H9 (cell line): ENCODE measurements at regions not wholly inside any gene's neighbourhood (a gene's known extent, or its start where the extent isn't known, plus 50 kb on each side); places are given as distances from the start of the nearest gene placed in this dataset.

ENCODE experiments used
- DNase-seq: peaks from one replicate; pipeline ENCODE4 v3.0.0-alpha.2; 2017
- H2AFZ ChIP-seq: one replicate; pipeline ENCODE4 v1.6.1; 2013; ENCODE audit warnings: mild to moderate bottlenecking, low read length, control low read depth, moderate library complexity
- H2AK5ac ChIP-seq: 2 replicates; pipeline ENCODE4 v1.6.1; 2013; ENCODE audit warnings: low read length, control low read depth, mixed read lengths; ENCODE audit not compliant: insufficient read length
- H2BK120ac ChIP-seq: one replicate; pipeline ENCODE4 v1.6.1; 2013; ENCODE audit warnings: low read depth, mild to moderate bottlenecking, low read length, control low read depth, inconsistent platforms; ENCODE audit not compliant: poor library complexity, severe bottlenecking
- H2BK12ac ChIP-seq: 2 replicates; pipeline ENCODE4 v1.6.1; 2013; ENCODE audit warnings: low read length, control low read depth, mixed read lengths, low read depth; ENCODE audit not compliant: insufficient read length
- H2BK15ac ChIP-seq: 2 replicates; pipeline ENCODE4 v1.6.1; 2013; ENCODE audit warnings: low read depth, low read length, control low read depth
- H2BK20ac ChIP-seq: one replicate; pipeline ENCODE4 v1.6.1; 2013; ENCODE audit warnings: low read depth, mild to moderate bottlenecking, low read length, control low read depth, inconsistent platforms; ENCODE audit not compliant: poor library complexity, severe bottlenecking
- H2BK5ac ChIP-seq: 2 replicates; pipeline ENCODE4 v1.6.1; 2013; ENCODE audit warnings: low read length, control low read depth, mixed read lengths; ENCODE audit not compliant: insufficient read length
- H3K14ac ChIP-seq: 2 replicates; pipeline ENCODE4 v1.6.1; 2013; ENCODE audit warnings: low read length, control low read depth; ENCODE audit not compliant: insufficient read depth
- H3K18ac ChIP-seq: 2 replicates; pipeline ENCODE4 v1.6.1; 2013; ENCODE audit warnings: low read depth, mild to moderate bottlenecking, mixed read lengths, low read length, control low read depth; ENCODE audit not compliant: insufficient read length
- H3K23ac ChIP-seq: 2 replicates; pipeline ENCODE4 v1.6.1; 2013; ENCODE audit warnings: low read length, control low read depth, mixed read lengths, low read depth; ENCODE audit not compliant: insufficient read length
- H3K23me2 ChIP-seq: 2 replicates; pipeline ENCODE4 v1.6.1; 2013; ENCODE audit warnings: low read depth, mild to moderate bottlenecking, mixed read lengths, low read length, control low read depth; ENCODE audit not compliant: insufficient read length, poor library complexity, severe bottlenecking
- H3K27ac ChIP-seq: 2 replicates; pipeline ENCODE4 v1.5.1; 2013; ENCODE audit warnings: low read length, control low read depth, mixed read lengths, low read depth; ENCODE audit not compliant: insufficient read length
- H3K27me3 ChIP-seq: 2 replicates; pipeline ENCODE4 v1.6.1; 2013; ENCODE audit warnings: low read length, control low read depth, inconsistent platforms; ENCODE audit not compliant: insufficient read depth
- H3K4ac ChIP-seq: 2 replicates; pipeline ENCODE4 v1.6.1; 2013; ENCODE audit warnings: low read depth, mild to moderate bottlenecking, control low read depth, inconsistent platforms, low read length, moderate library complexity
- H3K4me1 ChIP-seq: 2 replicates; pipeline ENCODE4 v1.6.1; 2013; ENCODE audit warnings: low read length, control low read depth, inconsistent platforms; ENCODE audit not compliant: insufficient read depth
- H3K4me2 ChIP-seq: 2 replicates; pipeline ENCODE4 v1.6.1; 2013; ENCODE audit warnings: low read length, control low read depth, mixed read lengths; ENCODE audit not compliant: insufficient read length, insufficient read depth
- H3K56ac ChIP-seq: 2 replicates; pipeline ENCODE4 v1.6.1; 2013; ENCODE audit warnings: low read depth, mild to moderate bottlenecking, mixed read lengths, low read length, control low read depth; ENCODE audit not compliant: insufficient read length
- H3K79me1 ChIP-seq: 2 replicates; pipeline ENCODE4 v1.6.1; 2013; ENCODE audit warnings: low read depth, mild to moderate bottlenecking, moderate library complexity, low read length, control low read depth, inconsistent platforms; ENCODE audit not compliant: insufficient read depth, poor library complexity, severe bottlenecking
- H3K79me2 ChIP-seq: 2 replicates; pipeline ENCODE4 v1.6.1; 2013; ENCODE audit warnings: low read length, control low read depth, inconsistent platforms; ENCODE audit not compliant: insufficient read depth
- H3K9ac ChIP-seq: 2 replicates; pipeline ENCODE4 v1.6.1; 2013; ENCODE audit warnings: low read length, control low read depth, mixed read lengths; ENCODE audit not compliant: insufficient read length; ENCODE audit errors: extremely low read depth
- H3K9me3 ChIP-seq: one replicate; pipeline ENCODE4 v1.6.1; 2013; ENCODE audit warnings: low read depth, low read length, inconsistent platforms; ENCODE audit not compliant: control insufficient read depth
- H3T11ph ChIP-seq: one replicate; pipeline ENCODE4 v1.6.1; 2013; ENCODE audit warnings: mild to moderate bottlenecking, low read length, control low read depth, inconsistent platforms
- H4K20me1 ChIP-seq: one replicate; pipeline ENCODE4 v1.6.1; 2013; ENCODE audit not compliant: control insufficient read depth, insufficient read length, insufficient read depth
- H4K5ac ChIP-seq: 2 replicates; pipeline ENCODE4 v1.6.1; 2013; ENCODE audit warnings: low read depth, mild to moderate bottlenecking, mixed read lengths, low read length, control low read depth; ENCODE audit not compliant: insufficient read length
- H4K8ac ChIP-seq: replicated peaks from 2 replicates; pipeline ENCODE4 v1.6.1; 2013; ENCODE audit warnings: low read length, control low read depth, mixed read lengths, low read depth; ENCODE audit not compliant: insufficient read length
- H4K91ac ChIP-seq: 2 replicates; pipeline ENCODE4 v1.6.1; 2013; ENCODE audit warnings: low read depth, mild to moderate bottlenecking, moderate library complexity, mixed read lengths, low read length, control low read depth; ENCODE audit not compliant: insufficient read length
- H3K27ac Mint-ChIP-seq, 3 experiments: 2 replicates in 2 of 3; 3 replicates in 1 of 3; pipeline ENCODE4 v1.8.0; 2020 to 2021; ENCODE audit warnings: mixed read lengths in 3 of 3, mild to moderate bottlenecking in 1 of 3, moderate library complexity in 1 of 3
- H3K27me3 Mint-ChIP-seq: 2 replicates; pipeline ENCODE4 v1.8.0; 2021; ENCODE audit warnings: low read depth, mild to moderate bottlenecking, moderate library complexity, mixed read lengths
- H3K36me3 Mint-ChIP-seq, 3 experiments: 2 replicates in 2 of 3; 3 replicates in 1 of 3; pipeline ENCODE4 v1.8.0; 2020 to 2021; ENCODE audit warnings: low read depth in 3 of 3, mixed read lengths in 3 of 3; ENCODE audit not compliant: insufficient read depth in 1 of 3
- H3K4me1 Mint-ChIP-seq, 2 experiments: 2 replicates each; pipeline ENCODE4 v1.8.0; 2020; ENCODE audit warnings: mixed read lengths in 2 of 2
- H3K4me3 Mint-ChIP-seq, 2 experiments: 2 replicates in 1 of 2; 3 replicates in 1 of 2; pipeline ENCODE4 v1.8.0; 2020 to 2021; ENCODE audit warnings: mild to moderate bottlenecking in 2 of 2, mixed read lengths in 2 of 2, moderate library complexity in 1 of 2
- H3K9me3 Mint-ChIP-seq, 2 experiments: 2 replicates in 1 of 2; 3 replicates in 1 of 2; pipeline ENCODE4 v1.8.0; 2020; ENCODE audit warnings: mild to moderate bottlenecking in 2 of 2, mixed read lengths in 2 of 2, moderate library complexity in 1 of 2
- WGBS: extraction: QIAGEN DNeasy Blood & Tissue Kit; methylation state at CpG from one replicate; pipeline ENCODE4 v1.1.7; 2013; ENCODE audit warnings: missing lambda C conversion rate, low lambda C conversion rate, mixed read lengths; ENCODE audit not compliant: insufficient read length; ENCODE audit errors: extremely low coverage; 5-methylcytosine and 5-hydroxymethylcytosine counted together
- TF ChIP-seq, protein P1 (sequence below): fragments of 200-600 bp; sonication (generic); conservative IDR thresholded peaks from 3 replicates; pipeline ENCODE4 v1.8.0; 2021; ENCODE audit warnings: antibody characterized with exemption, mild to moderate bottlenecking

DNA sequence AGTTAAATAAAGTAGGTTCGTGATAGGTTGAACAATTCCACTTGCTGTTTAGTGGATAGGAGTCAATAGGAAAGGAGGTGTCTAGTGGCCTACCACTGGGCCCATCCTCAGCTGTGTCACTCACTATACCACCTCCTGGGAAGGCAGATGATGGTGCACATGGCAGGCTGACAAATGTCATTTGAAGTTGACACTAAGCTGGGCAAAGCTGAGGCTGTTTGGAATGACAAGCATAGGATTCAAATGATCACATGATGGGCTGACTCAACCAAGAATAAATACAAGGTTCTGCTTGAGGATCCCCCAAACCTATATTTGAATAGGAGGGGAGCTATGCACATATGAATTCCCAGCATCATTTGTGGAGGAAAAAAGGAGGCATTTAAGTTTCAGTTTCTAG is 489.8 kb downstream of the RPS24 start:
- Histone ChIP-seq H3K23ac (no peak overlapping the region), H3K18ac (no peak overlapping the region), H2AFZ (no peak overlapping the region), H3K4me1 (no peaks in the 10 kb centered on the region), H2BK15ac (no peak overlapping the region), H3K27me3 (no peaks in the 10 kb centered on the region), H3T11ph (no peak overlapping the region), H4K91ac (no peak overlapping the region), H4K8ac (no peak overlapping the region), H3K9ac (no peak overlapping the region), H3K4me2 (no peak overlapping the region), H4K20me1 (no peaks in the 10 kb centered on the region), H3K9me3 (no peaks in the 10 kb centered on the region), H2BK12ac (no peak overlapping the region), H2BK5ac (no peak overlapping the region), H2AK5ac (no peak overlapping the region), H3K4ac (no peak overlapping the region), H3K79me1 (no peaks in the 10 kb centered on the region), H3K14ac (no peak overlapping the region), H3K79me2 (no peaks in the 10 kb centered on the region), H2BK120ac (no peak overlapping the region), H3K56ac (no peak overlapping the region), H2BK20ac (no peak overlapping the region), H3K27ac (no peak overlapping the region), H3K23me2 (no peaks in the 10 kb centered on the region), H4K5ac (no peak overlapping the region)
- Mint-ChIP-seq H3K27ac (no peak overlapping the region), H3K4me1 (peaks cover 7 to 14% of the 10 kb centered on the region in 2 experiments; a peak in 3 of 4 replicates), H3K27me3 (peaks cover 2% of the 10 kb centered on the region; the same call in 1 of the 2 replicates), H3K9me3 (peaks cover 0 to 3% of the 10 kb centered on the region in 2 experiments; a peak in 1 of 5 replicates), H3K36me3 (no peaks in the 10 kb centered on the region), H3K4me3 (no peak overlapping the region)
- WGBS = no CpG with 5 or more reads among the region's 1 CpG
- DNase-seq = no peak
- TF ChIP-seq, protein P1, sequence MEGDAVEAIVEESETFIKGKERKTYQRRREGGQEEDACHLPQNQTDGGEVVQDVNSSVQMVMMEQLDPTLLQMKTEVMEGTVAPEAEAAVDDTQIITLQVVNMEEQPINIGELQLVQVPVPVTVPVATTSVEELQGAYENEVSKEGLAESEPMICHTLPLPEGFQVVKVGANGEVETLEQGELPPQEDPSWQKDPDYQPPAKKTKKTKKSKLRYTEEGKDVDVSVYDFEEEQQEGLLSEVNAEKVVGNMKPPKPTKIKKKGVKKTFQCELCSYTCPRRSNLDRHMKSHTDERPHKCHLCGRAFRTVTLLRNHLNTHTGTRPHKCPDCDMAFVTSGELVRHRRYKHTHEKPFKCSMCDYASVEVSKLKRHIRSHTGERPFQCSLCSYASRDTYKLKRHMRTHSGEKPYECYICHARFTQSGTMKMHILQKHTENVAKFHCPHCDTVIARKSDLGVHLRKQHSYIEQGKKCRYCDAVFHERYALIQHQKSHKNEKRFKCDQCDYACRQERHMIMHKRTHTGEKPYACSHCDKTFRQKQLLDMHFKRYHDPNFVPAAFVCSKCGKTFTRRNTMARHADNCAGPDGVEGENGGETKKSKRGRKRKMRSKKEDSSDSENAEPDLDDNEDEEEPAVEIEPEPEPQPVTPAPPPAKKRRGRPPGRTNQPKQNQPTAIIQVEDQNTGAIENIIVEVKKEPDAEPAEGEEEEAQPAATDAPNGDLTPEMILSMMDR = no peak
